Epithelial cell of prostate (primary cell): ENCODE measurements at regions not wholly inside any gene's neighbourhood (a gene's known extent, or its start where the extent isn't known, plus 50 kb on each side); places are given as distances from the start of the nearest gene placed in this dataset.

ENCODE experiments used
- DNase-seq: peaks from one replicate; pipeline ENCODE4 v3.0.0-alpha.2; 2011; ENCODE audit warnings: low read depth, low spot score
- H3K27ac ChIP-seq: fragments of 450-650 bp; 2 replicates; pipeline ENCODE4 v1.5.1; 2017; ENCODE audit warnings: mild to moderate bottlenecking

DNA sequence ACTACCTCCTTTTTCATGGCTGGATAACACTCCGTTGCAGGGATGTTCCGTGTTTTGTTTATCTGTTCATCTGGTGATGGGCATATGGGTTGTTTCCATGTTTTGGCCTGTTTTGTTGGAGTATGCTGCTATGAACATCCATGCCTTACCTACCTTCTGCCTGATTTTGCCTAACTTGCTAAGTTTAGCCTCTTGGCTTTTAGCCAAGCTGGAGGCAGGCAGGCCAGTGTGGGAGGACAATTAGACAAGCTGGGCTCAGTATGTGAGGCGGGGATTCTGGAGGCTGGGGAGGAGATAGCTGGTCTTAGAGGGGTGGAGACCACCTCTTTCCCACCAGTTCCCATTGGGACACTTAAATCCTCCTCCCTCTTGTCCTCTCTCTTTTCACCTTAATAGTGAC lies 98.4 kb upstream of the WNT4 start:
- no peak overlapping the region for H3K27ac ChIP-seq
- DNase-seq, result no peak

DNA sequence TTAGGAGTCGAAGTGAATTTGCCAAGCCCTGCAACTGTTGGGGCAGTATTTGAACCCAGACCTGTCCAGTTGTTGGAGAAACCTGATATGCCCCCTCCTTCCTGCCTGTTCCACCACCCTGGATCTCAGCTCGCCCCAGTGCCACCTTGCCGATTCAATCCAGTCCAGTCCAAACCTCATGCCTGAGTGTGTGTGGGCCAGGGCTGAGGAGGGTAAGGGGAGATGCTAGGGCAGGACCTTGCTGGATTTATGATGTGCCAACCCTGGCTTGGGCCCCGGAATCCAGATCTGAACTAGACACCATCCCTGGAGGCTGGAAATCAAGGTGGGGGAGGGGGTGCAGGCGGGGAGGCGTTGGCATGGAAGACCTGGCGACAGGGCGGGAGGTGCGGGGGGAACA lies 98.9 kb upstream of the WNT4 start:
- H3K27ac ChIP-seq, result no peak overlapping the region
- no peak for DNase-seq

- no peak for DNase-seq
- no peak overlapping the region for H3K27ac ChIP-seq
These were observed 102.3 kb upstream of the WNT4 start for GRCh38 chr1:22245100-22245650.

GRCh38 chr1:22245726-22246125 lies 102.8 kb upstream of the WNT4 start:
- no peak for DNase-seq
- no peak overlapping the region for H3K27ac ChIP-seq

DNA sequence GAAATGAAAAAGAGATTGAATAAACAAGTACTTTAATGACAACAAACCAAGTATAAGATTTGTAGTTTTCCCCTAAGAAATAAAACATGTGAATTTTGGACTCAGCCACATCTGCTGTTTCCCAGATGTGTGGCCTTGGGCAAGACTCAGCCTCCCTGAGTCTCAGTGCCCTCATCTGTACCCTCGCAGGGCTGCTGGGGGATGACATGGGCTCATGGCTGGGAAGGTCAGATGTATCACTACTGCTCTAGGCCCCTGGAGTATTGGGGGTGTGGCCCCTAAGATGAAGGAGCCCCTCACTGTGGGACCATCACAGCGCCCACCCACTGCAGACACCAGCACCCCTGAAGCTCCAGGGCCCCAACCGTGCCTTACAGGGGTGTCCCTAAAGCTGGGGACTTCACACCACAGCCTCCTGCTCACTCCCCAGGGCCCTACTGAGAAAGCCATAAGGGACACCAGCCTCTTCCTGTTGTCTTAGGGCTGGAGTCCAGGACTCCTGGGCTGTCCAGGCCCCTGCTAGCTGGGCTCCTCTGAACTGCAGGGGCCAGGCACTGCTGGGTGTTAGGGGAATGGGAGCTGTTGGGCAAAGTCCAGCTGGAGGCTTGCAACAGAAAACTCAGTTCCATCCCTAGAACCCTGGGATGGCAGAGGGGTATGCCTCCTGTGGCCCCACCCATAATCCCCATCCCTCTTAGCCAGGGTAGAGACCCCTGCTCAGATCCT lies 104.0 kb upstream of the WNT4 start:
- no peak for DNase-seq

GRCh38 chr1:22247527-22248245 lies 104.8 kb upstream of the WNT4 start:
- no peak for DNase-seq
- no peak overlapping the region for H3K27ac ChIP-seq

More for the DNA sequence above, 104.0 kb upstream of the WNT4 start:
- no peak overlapping the region for H3K27ac ChIP-seq

DNA sequence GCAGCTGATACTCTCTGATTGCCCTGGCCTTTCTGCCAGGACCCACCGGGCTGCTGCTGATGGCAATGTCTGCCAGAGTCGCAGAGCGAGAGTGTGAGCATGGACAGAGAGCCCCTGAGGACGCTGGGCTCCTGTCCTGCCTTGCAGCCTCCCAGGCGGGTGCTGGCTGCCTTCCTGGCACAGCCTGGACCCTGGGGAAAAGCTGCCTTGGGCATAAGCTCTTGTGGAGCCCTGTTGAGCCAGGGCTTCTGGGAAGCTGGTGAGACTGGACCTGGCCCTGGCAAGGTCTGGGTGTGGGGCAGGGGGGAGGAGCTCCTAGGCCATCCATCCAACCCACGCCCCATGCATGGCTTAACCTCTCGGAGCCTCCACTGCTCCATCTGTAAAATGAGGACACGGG lies 105.8 kb upstream of the WNT4 start:
- no peak for DNase-seq
- no peak overlapping the region for H3K27ac ChIP-seq

DNA sequence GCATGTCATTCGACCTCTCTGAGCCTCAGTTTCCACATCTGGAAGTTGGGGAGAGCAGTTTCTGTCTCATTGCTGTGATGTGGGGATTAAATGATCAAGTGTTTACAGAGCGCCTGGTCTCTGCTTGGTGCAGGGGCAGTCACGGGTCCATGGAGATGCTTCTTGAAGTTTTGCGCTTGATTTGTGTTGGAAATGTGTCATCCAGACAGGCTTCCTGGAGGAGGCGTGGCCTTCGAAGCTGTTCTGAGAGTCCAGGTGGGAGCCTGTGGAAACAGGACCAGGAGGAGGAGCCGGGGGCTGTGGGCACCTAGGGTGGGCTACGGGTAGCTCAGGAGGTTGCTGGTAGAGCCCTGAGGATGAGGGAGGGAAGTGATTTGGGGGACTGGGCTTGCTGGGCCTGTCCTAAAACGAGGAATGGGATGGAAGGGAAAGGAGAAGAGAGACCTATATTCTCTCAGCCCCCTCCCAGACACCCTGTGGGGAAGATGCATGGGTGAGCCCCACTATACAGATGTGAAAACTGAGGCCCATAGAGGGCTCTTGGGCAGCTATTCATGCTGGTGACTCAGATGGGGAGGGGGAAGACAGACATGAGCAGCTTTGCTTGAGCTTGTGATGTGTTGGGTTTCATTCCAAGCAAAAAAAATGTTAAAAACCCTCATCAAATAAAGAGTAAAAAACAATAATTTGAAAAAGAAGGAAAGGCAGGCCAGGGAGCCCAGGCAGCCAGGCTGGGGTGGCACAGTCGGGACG lies 107.2 kb upstream of the WNT4 start:
- no peak for DNase-seq
- H3K27ac ChIP-seq, result no peak overlapping the region

GRCh38 chr1:22250724-22251123 lies 107.8 kb upstream of the WNT4 start:
- no peak for DNase-seq
- H3K27ac ChIP-seq, result no peak overlapping the region

- no peak for DNase-seq
- no peak overlapping the region for H3K27ac ChIP-seq
These were observed 109.4 kb upstream of the WNT4 start for GRCh38 chr1:22252251-22252650.

DNA sequence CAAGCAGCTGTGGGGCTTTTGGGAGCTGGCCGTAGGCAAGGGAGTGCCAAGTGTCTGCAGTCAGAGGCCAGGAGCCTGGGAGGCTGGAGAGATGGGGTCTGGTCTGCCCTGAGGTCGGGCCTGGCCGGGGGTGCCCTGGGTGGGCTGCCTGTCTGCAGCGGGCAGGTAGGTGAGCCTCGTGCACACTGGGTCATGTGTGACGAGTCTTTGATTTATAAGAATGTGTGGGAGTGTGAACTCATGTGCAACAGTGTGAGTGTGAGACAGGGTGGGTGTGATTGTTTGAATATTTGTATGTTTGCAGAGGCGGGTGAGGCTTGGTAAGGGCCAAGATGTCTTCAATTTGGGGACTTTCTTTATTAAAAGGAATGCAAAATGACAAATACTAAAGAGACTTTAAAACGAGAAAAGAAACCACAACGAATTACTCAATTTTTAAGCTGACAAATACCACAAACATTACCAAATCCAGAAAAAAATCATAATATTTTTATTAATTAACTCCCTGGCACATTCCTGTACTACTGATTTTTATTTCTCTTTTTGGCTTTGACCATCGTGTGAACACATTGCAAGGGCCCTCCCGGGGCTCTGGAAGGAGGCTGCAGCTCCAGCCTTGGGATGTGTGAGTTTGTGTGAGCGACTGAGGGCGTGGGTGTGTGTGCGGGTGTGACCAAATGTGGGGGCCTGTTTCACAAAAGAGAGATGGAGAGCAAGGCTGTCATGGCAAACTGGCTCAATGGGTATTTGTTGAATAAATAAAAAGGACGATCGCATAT lies 110.3 kb upstream of the WNT4 start:
- no peak for DNase-seq

GRCh38 chr1:22254756-22255155 lies 111.9 kb upstream of the WNT4 start:
- H3K27ac ChIP-seq, result no peak overlapping the region
- DNase-seq, result no peak

More for the DNA sequence above, 110.3 kb upstream of the WNT4 start:
- no peak overlapping the region for H3K27ac ChIP-seq

DNA sequence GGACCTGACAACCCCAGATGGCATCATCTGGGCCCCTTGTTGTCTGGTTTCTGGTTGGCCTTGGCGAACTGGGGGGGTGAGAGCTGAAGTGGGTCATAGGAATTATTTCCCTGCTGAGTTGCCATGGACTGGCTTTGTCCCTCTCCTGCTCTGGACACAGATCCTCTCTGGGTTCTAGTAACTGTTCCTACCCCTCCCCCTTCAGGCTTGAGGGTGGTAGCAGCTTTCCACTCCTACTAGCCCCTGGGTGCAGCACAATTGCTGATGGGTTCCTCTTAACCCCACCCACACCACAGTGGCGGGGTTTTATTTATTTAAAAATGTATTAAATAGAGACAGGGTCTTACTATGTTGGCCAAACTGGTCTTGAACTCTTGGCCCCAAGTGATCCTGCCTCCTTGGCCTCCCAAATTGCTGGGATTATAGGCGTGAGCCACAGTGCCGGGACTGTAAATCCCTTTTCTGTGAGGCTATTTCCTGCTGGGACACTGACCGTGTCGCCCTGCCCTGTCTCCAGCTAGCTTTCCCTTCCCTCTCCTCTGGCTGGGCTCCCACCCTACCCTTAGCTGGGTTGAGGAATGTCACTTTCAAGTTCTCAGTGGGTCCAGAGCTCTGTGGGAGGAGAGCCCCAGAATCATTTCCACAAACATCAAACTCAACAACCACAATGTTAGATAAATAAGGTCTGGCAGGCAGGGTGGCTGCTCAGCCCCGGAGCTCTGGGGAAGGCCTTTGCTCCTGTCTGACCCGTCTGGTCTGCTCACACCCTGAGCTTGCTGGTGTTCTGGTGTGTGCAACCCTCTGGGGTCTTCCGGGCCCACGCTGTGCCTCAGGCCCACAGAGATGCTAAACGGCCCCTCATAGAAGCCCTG lies 112.7 kb upstream of the WNT4 start:
- no peak overlapping the region for H3K27ac ChIP-seq
- DNase-seq, result no peak

DNA sequence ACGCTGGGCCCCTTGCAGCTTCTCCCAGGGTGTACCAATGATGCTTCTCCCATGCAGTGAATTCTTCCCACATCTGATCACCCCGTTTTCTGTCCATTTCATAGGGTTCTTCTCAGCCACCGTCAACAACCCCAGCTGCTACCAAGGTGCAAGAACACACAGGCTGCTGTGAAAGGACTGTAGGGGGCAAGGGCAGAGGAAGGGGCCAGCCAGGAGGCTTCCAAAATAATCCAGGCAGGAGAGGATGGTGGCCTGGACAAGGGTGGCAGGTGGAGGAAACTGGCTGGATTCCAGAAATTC lies 113.3 kb upstream of the WNT4 start:
- no peak for DNase-seq
- no peak overlapping the region for H3K27ac ChIP-seq

- no peak for DNase-seq
- H3K27ac ChIP-seq, result no peak overlapping the region
These were observed 114.7 kb upstream of the WNT4 start for GRCh38 chr1:22257290-22258275.

DNA sequence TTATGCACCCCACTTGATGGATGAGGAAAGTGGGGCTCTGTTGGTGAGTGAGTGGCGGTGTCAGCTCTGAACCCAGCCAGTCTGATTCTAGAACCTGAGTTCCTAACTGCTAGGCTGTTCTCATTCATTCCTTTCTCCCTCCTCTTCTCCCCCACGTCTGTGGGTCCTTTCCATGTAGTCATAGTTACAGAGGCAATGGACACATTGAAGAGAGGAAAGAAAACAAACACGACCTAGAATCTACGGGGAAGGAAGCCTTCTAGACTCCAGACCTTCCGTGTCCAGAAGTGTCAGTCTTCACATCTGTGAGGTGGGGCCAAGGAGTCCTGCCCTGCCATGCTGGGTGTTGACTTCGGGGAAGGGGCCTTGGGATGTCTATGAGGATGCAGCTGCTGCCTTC lies 115.8 kb upstream of the WNT4 start:
- H3K27ac ChIP-seq, result no peak overlapping the region
- DNase-seq, result no peak

GRCh38 chr1:22259551-22260282 lies 116.8 kb upstream of the WNT4 start:
- no peak for DNase-seq
- H3K27ac ChIP-seq, result no peak overlapping the region
